Stimulated activated CD4-positive, alpha-beta T cell treated with anti-CD3 and anti-CD28 coated beads, Interleukin-4, amount 100 ng/mL, for 1 hour (primary cell): ENCODE measurements at regions not wholly inside any gene's neighbourhood (a gene's known extent, or its start where the extent isn't known, plus 50 kb on each side); places are given as distances from the start of the nearest gene placed in this dataset.

Source experiments
- DNase-seq: peaks from one replicate; pipeline ENCODE4 v3.0.0-alpha.2; 2020

- DNase-seq = no peak
Measured at GRCh38 chr11:115699326-115699725, 195.1 kb upstream of the CADM1 start.

- no peak for DNase-seq
Measured at GRCh38 chr11:115698243-115698642, 194.0 kb upstream of the CADM1 start.

GRCh38 chr11:115696563-115696962, 192.3 kb upstream of the CADM1 start:
- DNase-seq = no peak

GRCh38 chr11:115695677-115696364, 191.6 kb upstream of the CADM1 start:
- DNase-seq = no peak

- no peak for DNase-seq
Measured at GRCh38 chr11:115693002-115693401, 188.8 kb upstream of the CADM1 start.

- no peak for DNase-seq
Measured at GRCh38 chr11:115691030-115691429, 186.8 kb upstream of the CADM1 start.

- no peak for DNase-seq
Measured at GRCh38 chr11:115687934-115688333, 183.7 kb upstream of the CADM1 start.

GRCh38 chr11:115684699-115685098, 180.5 kb upstream of the CADM1 start:
- no peak for DNase-seq

- DNase-seq = no peak
Measured at GRCh38 chr11:115684135-115684534, 179.9 kb upstream of the CADM1 start.

- no peak for DNase-seq
Measured at GRCh38 chr11:115682888-115683287, 178.7 kb upstream of the CADM1 start.

- no peak for DNase-seq
Measured at GRCh38 chr11:115682101-115682500, 177.9 kb upstream of the CADM1 start.

- DNase-seq = no peak
Measured at GRCh38 chr11:115679945-115680344, 175.7 kb upstream of the CADM1 start.

- no peak for DNase-seq
Measured at GRCh38 chr11:115678942-115679341, 174.7 kb upstream of the CADM1 start.

- DNase-seq = no peak
Measured at GRCh38 chr11:115677190-115677589, 173.0 kb upstream of the CADM1 start.

- DNase-seq = no peak
Measured at GRCh38 chr11:115676768-115677167, 172.6 kb upstream of the CADM1 start.

GRCh38 chr11:115676206-115676605, 172.0 kb upstream of the CADM1 start:
- no peak for DNase-seq

GRCh38 chr11:115674937-115675544, 170.8 kb upstream of the CADM1 start:
- DNase-seq = no peak

- no peak for DNase-seq
Measured at GRCh38 chr11:115674176-115674936, 170.1 kb upstream of the CADM1 start.

- DNase-seq = no peak
Measured at GRCh38 chr11:115673720-115674119, 169.5 kb upstream of the CADM1 start.

GRCh38 chr11:115672999-115673411, 168.8 kb upstream of the CADM1 start:
- DNase-seq = no peak

GRCh38 chr11:115672412-115672811, 168.2 kb upstream of the CADM1 start:
- DNase-seq = no peak

- DNase-seq = no peak
Measured at GRCh38 chr11:115670538-115671205, 166.5 kb upstream of the CADM1 start.

- no peak for DNase-seq
Measured at GRCh38 chr11:115665958-115666357, 161.7 kb upstream of the CADM1 start.
